Activated CD4-positive, alpha-beta T cell treated with anti-CD3 and anti-CD28 coated beads, Interleukin-2, amount 50 U/mL, for 16 hours (primary cell): ENCODE measurements at regions not wholly inside any gene's neighbourhood (a gene's known extent, or its start where the extent isn't known, plus 50 kb on each side); places are given as distances from the start of the nearest gene placed in this dataset.

Experiments used
- DNase-seq: peaks from one replicate; pipeline ENCODE4 v3.0.0-alpha.2; 2020

GRCh38 chr12:47558625-47559345, 147.0 kb downstream of the RPAP3 start:
- no peak for DNase-seq

GRCh38 chr12:47557386-47557785, 148.4 kb downstream of the RPAP3 start:
- DNase-seq: no peak

- DNase-seq: no peak
These were observed 149.4 kb downstream of the RPAP3 start for GRCh38 chr12:47556261-47557030.

DNA sequence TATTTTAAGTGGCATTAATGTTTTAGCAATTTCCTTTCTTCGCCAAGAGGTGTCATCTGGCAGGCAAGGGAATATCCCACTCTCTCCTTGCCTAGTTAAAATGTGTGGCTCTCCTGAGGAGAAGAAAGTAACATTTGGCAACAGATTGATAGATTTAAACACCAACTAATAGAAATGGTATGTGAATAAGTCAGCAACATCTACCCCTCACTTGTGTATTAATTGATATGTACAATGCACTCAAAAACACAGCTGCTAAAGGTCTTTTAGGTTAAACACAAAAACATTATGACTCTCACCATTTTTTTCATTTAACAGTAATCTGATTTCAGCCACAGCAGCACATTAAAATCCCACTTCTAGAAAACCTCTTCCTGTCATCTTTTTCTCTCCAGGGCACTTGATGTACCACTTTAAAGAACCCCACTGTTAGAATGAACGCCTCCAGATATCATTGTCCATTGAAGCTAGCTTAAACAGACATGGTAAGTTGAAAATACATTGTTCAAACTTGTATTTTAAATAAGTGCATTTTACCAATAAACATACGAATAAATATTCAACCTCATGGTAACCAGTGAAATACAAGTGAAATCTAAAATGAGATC, 151.7 kb downstream of the RPAP3 start:
- DNase-seq: no peak

DNA sequence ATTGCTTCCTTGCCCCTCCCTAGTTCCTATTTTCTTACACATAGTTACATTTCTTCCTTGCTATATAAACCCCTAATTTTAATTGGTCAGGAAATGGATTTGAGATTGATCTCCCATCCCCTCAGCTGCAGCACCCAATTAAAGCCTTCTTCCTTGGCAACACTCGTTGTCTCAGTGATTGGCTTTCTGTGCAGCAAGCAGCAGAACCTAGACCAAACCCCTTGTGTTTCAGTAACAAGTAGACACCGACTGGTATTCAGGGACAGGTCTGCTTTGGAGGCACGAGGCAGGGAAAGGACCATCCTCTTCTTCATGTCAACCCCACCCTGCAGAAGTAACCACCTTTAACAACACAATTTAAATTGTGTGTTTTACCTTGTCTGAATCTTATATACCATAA, 152.6 kb downstream of the RPAP3 start:
- DNase-seq: no peak

GRCh38 chr12:47551426-47551851, 154.4 kb downstream of the RPAP3 start:
- DNase-seq: no peak

GRCh38 chr12:47549258-47549657, 156.6 kb downstream of the RPAP3 start:
- no peak for DNase-seq

DNA sequence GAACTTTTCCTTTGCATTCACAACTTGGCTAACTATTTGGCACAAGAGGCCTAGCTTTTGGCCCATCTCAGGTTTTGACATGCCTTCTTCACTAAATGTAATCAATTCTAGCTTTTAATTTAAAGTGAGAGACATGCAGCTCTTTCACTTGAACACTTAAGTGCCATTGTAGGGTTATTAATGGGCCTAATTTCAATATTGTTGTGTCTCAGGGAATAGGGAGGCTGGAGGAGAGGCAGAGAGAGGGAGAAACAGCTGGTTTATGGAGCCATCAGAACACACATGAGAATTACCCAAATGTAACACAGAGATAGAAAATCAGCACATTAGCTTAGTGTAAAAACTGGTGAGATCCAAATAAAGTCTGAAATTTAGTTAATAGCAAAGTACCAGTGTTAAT, 157.4 kb downstream of the RPAP3 start:
- no peak for DNase-seq

GRCh38 chr12:47547077-47547476, 158.8 kb downstream of the RPAP3 start:
- no peak for DNase-seq

- DNase-seq: no peak
These were observed 159.8 kb downstream of the RPAP3 start for GRCh38 chr12:47545938-47546609.

GRCh38 chr12:47534695-47535094, 171.1 kb downstream of the RPAP3 start:
- no peak for DNase-seq

DNA sequence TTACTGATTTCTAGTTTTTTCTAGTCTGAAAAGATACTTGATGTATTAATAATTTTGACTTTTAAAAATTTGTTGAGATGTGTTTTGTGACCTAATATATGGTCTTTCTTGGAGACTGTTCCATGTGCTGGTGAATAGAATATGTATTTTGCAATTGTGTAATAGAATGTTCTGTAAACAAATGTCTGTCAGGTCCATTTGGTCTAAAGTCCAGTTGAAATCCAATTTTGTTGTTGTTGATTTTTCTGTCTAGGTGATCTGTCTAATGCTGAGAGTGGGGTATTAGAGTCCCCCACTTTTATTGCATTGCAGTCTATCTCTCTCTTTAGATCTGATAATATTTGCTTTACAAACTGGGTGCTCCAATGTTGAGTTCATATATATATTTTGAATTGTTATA, 175.8 kb downstream of the RPAP3 start:
- no peak for DNase-seq

DNA sequence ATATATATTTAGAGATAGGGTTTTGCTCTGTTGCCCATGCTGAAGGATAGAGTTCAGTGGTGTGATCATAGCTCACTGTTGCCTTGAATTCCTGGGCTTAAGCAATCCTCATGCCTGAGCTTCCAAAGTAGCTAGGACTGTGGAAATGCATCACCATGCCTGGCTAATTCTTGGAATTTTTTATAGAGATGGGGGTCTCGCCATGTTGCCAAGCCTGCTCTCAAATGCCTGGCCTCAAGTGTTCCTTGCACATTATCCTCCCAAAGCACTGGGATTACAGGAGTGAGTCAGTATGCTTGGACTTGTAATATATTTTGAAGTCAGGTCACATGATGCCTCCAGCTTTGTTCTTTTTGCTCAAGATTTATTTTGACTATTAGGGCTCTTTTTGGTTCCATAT, 178.0 kb downstream of the RPAP3 start:
- DNase-seq: no peak

- DNase-seq: no peak
These were observed 185.8 kb downstream of the RPAP3 start for GRCh38 chr12:47520029-47520428.

DNA sequence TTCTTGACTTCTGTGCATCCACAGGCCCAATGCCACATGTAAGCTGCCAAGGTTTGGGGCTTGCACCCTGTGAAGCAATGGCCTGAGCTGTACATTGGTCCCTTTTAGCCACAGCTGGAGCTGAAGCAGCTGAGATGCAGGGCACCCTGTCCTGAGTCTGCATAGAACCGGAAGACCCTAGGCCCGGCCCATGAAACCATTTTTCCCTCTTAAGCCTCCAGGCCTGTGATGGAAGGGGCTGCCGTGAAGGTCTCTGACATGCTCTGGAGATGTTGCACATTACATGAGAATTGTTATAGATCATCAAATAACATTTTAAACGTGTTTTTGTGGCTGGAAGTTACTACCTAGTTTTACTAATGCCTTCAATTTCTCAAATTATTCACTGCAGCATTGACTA, 188.7 kb downstream of the RPAP3 start:
- no peak for DNase-seq

DNA sequence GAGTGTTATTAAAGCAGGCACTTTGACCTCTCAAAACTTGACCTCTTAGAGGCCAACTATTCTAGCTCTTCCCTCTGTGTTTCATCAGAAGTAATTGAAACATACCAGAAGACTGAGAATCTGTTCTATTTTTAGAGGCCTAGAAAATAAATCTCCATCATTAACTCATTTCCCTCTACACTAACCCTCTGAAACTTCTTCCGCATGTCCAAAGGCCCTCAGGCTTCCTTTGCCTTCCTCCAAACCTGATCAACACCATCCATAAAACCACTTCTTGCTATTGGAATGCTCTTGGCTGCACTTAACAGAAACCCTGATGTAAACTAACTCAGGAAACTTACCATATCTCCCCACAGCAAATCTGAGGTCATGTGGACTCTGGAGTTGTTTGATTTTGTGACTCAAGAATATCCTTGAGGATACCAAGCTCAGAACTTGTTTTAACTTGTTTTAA, 196.4 kb downstream of the RPAP3 start:
- no peak for DNase-seq

DNA sequence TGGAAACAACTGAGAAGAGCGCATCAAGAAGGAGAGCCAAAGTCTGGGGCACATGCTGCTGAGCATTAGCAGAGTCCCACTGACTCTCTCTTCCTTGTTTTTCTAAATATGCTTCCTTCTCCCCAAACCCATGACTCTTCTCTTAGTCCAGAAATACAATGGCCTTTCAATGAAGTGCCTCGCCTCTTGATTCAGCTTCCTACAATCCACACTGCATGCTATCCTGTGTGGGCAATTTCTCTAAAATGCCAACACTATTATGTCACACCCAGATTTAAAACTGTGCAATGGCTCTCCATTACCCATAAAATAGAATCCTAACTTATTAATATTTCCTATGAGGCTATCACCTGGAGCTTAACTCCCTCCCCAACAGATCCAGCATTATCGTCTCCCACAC, 198.6 kb downstream of the RPAP3 start:
- DNase-seq: no peak

DNA sequence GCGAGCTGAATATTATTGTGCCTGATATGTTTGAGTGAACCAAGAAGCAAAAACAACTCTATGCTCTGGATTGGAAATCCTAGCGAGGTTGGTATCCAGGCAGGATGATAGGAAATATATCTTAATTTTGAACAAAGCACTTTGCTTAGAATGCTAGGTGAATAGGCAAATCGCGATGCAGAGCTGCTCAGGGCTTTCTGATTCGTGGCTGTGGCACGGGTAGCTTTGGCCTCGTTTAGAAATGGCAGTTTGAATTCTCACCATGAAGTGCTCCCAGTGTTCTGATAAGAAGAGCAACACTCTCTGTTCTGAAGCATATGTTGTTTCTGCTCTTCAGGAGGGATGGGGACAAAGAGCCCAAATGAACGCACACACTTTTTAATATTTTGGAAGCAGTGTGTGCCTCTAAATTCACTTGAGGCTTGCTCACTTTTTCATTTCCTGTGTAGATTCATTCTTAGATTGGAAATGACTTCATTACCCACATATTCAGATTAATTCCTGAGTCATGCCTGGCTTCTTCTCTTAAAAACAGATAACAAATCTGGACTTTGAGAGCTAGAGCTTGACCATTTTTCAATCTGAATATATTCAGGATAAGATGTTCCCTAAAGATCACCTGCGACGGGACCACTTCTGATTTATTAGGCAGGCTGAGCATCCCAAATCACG, 200.9 kb downstream of the RPAP3 start:
- DNase-seq: peak; percentile 29

DNA sequence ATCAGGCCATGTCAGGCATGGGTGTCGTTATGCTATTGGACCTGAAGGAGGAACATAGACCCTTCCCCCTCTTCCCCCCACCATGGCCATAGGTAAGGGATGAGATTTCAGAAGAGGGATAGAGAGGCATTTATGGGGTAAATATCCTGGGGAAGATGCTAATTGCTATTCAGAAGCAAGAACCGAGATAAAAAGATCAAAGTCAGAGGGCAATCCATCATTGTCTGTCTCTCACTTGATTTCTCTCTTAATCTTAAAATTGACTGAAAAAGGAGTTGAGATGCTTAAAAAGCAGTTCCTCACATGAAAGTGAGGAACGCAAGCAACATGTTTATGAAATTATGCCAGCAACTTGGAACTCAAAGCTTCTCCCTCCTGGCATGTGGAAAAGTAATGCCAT, 212.0 kb downstream of the RPAP3 start:
- no peak for DNase-seq

DNA sequence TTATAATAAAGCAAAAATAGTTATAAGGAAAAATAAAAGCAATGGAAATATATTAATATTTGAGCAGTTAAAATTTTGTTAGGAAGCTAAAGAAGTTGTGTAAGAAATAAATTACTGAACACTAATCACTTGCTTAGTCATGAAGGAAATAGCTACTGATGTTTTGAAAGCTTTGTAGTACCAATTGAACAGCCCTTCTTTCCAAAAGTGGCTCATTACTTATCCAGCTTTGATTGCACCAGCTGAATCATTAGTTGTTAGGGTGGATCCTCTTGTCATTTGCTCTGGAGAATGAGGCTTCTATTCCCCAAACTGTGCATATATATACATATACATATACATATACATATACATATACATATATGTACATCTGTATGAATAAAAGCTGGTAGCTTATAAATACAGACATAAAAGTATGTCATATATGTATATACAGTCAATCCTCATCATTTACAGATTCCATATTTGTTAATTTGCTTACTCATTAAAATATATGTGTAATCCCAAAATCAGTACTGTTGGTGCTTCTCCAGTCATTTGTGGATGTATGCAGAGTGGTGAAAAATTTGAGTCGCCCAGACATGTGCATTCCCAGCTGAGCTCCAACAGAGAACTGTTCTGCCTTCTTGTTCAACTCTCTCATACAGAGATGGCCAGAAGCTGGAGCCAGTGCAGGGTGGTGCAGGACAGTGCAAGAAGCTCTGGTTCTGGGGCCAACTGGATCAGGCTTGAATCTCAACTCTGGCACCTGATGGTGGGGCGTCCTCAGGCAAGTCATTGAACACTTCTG, 214.1 kb downstream of the RPAP3 start:
- DNase-seq: no peak

DNA sequence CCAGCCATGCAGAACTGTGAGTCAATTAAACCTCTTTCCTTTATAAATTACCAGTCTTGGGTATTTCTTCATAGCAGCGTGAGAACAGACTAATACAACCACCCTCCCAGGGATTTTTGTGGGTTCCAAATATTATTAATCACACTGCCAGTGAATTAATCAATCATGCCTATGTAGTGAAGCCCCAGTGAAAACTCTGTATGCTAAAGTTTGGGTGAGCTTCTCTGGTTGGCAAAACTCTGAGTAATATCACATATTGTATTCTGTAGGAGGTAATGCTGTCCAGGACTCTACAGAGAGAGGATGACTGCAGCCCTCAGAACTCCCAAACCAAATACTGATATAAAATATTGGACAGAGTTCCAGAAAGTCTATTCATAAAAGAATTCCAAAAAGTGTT, 216.9 kb downstream of the RPAP3 start:
- no peak for DNase-seq

GRCh38 chr12:47481041-47481440, 224.8 kb downstream of the RPAP3 start:
- no peak for DNase-seq
